Heart left ventricle (tissue), 13 donors: ENCODE measurements at regions not wholly inside any gene's neighbourhood (a gene's known extent, or its start where the extent isn't known, plus 50 kb on each side); places are given as distances from the start of the nearest gene placed in this dataset.

Experiments used
- CTCF ChIP-seq, 12 donors: fragments of 200-600 bp; sonication (generic) in 4 of 12; IDR thresholded peaks; one replicate each; pipeline versions ENCODE4 v1.5.0 to v1.8.0; 2018 to 2022; ENCODE audit warnings: antibody characterized with exemption in 12 of 12, mild to moderate bottlenecking in 5 of 12
- POLR2A ChIP-seq, 2 donors: fragments of 450-650 bp; IDR thresholded peaks; one replicate each; pipeline ENCODE4 v1.6.1; 2017; ENCODE audit warnings: antibody characterized with exemption in 2 of 2, mild to moderate bottlenecking in 2 of 2, moderate library complexity in 2 of 2
- donor health status: ischemic (EF 13 %, LVEDD 7.1; RV severe dilation, severe dysfunction).
- donor health status: DM: no; HTN: yes; CAD: no.
- donor health status: DM: no; HTN: no; CAD: no.
- donor health status: ischemic (EF 25% LVEDD 6.9; RV normal size, moderate dysfunction).
- donor health status: ischemic (EF 25% LVEDD 5.7; RV mildly dilated, moderate dysfunction).
- donor health status: ischemic (EF 35%, LVEDD 5.7; RV mildly dilated, moderate dysfunction).
- donor health status: nonischemic (EF 11% LVEDD 7.7; RV severe dilation, severe dysfunction).
- donor health status: DM: yes; HTN: yes; CAD: no.
- donor health status: PGD.
- donor health status: ischemic (EF 29% LVEDD 5.4; RV normal size, mild dysfunction).
- donor health status: nonischemic (EF 23%, LVEDD 6.1; RV moderate dilation, normal function).

GRCh38 chr5:68699966-68700365 lies 393.8 kb upstream of the SLC30A5 start:
- TF ChIP-seq CTCF (IDR thresholded peaks at IDR 0.05) (no peak), POLR2A (IDR thresholded peaks at IDR 0.05) (no peak)
